ENCODE measurements at regions not wholly inside any gene's neighbourhood (a gene's known extent, or its start where the extent isn't known, plus 50 kb on each side); places are given as distances from the start of the nearest gene placed in this dataset.

- no peak for DNase-seq
Observed at GRCh38 chr3:31481697-31482096, 51.0 kb upstream of the STT3B start.

- DNase-seq, result no peak
Observed at GRCh38 chr3:31482493-31483200, 50.1 kb upstream of the STT3B start.

Data from fibroblast of skin of right biceps (primary cell).